Nephron progenitor cell (in vitro differentiated cells): ENCODE measurements at regions not wholly inside any gene's neighbourhood (a gene's known extent, or its start where the extent isn't known, plus 50 kb on each side); places are given as distances from the start of the nearest gene placed in this dataset.

Experiments used
- DNase-seq: peaks from one replicate; pipeline ENCODE4 v3.0.0; 2021
- H3K27ac Mint-ChIP-seq: 2 replicates; pipeline ENCODE4 v1.8.0; 2021; ENCODE audit warnings: mild to moderate bottlenecking, moderate library complexity, mixed read lengths
- H3K27me3 Mint-ChIP-seq: 2 replicates; pipeline ENCODE4 v1.8.0; 2021; ENCODE audit warnings: mild to moderate bottlenecking, low read depth, mixed read lengths; ENCODE audit not compliant: poor library complexity
- H3K36me3 Mint-ChIP-seq: 2 replicates; pipeline ENCODE4 v1.8.0; 2021; ENCODE audit warnings: low read depth, mixed read lengths
- H3K4me1 Mint-ChIP-seq: 2 replicates; pipeline ENCODE4 v1.8.0; 2021; ENCODE audit warnings: mixed read lengths
- H3K4me3 Mint-ChIP-seq: 2 replicates; pipeline ENCODE4 v1.8.0; 2021; ENCODE audit warnings: mild to moderate bottlenecking, moderate library complexity, mixed read lengths
- H3K9me3 Mint-ChIP-seq: 2 replicates; pipeline ENCODE4 v1.8.0; 2021; ENCODE audit warnings: mild to moderate bottlenecking, moderate library complexity, mixed read lengths
- TF ChIP-seq, protein P1 (sequence below): fragments of 200-600 bp; sonication (generic); IDR thresholded peaks from 2 replicates; pipeline ENCODE4 v1.5.0; 2021; ENCODE audit warnings: antibody characterized with exemption

DNA sequence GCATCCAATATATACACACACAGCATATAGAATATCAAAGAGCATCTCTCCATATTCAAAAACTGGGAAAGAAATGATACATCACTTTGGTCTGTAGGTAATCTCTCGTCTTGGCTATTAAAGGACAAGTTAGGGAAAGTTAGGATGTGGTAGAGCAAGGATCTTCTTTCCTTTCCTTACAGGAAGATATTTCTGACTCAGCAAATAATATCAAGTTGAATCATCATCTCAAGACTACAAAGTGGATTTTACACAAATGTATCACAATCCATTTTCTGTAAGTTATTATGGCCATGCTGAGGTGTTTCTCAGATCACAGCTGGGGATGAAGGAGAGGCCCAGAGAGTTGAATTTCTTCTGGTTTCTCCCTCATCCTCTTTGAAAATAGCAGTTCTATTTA is 651.7 kb upstream of the CCNG1 start:
- TF ChIP-seq, protein P1, sequence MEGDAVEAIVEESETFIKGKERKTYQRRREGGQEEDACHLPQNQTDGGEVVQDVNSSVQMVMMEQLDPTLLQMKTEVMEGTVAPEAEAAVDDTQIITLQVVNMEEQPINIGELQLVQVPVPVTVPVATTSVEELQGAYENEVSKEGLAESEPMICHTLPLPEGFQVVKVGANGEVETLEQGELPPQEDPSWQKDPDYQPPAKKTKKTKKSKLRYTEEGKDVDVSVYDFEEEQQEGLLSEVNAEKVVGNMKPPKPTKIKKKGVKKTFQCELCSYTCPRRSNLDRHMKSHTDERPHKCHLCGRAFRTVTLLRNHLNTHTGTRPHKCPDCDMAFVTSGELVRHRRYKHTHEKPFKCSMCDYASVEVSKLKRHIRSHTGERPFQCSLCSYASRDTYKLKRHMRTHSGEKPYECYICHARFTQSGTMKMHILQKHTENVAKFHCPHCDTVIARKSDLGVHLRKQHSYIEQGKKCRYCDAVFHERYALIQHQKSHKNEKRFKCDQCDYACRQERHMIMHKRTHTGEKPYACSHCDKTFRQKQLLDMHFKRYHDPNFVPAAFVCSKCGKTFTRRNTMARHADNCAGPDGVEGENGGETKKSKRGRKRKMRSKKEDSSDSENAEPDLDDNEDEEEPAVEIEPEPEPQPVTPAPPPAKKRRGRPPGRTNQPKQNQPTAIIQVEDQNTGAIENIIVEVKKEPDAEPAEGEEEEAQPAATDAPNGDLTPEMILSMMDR: no peak
- no peak for DNase-seq
- H3K4me1 Mint-ChIP-seq: peaks cover 21% of the 10 kb centered on the region
- H3K36me3 Mint-ChIP-seq: no peaks in the 10 kb centered on the region
- H3K27me3 Mint-ChIP-seq: no peaks in the 10 kb centered on the region
- no peak overlapping the region for H3K27ac Mint-ChIP-seq
- H3K4me3 Mint-ChIP-seq: no peak overlapping the region
- peaks cover 3% of the 10 kb centered on the region for H3K9me3 Mint-ChIP-seq

DNA sequence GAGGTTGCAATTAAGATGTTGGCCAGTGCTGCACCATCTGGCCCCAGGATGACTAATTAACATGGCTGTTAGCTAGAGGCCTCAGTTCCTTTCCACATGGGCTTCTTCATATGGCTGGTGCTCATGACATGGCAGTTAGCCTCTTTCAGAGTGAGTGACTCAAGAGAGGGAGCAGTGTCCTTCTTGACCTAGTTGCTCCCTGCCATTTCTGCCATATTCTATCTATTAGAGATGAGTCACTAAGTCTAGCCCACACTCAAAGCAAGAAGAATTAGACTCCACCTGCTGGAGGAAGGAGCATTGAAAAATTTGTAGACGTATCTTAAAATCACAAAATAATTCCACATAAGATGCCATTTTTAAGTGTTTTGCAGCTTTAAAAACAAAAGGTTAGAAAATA is 651.2 kb upstream of the CCNG1 start:
- peaks cover 7% of the 10 kb centered on the region for H3K9me3 Mint-ChIP-seq
- H3K27me3 Mint-ChIP-seq: no peaks in the 10 kb centered on the region
- H3K4me1 Mint-ChIP-seq: peaks cover 21% of the 10 kb centered on the region
- H3K4me3 Mint-ChIP-seq: no peak overlapping the region
- no peak overlapping the region for H3K27ac Mint-ChIP-seq
- H3K36me3 Mint-ChIP-seq: no peaks in the 10 kb centered on the region
- DNase-seq: no peak
- TF ChIP-seq, protein P1: no peak

DNA sequence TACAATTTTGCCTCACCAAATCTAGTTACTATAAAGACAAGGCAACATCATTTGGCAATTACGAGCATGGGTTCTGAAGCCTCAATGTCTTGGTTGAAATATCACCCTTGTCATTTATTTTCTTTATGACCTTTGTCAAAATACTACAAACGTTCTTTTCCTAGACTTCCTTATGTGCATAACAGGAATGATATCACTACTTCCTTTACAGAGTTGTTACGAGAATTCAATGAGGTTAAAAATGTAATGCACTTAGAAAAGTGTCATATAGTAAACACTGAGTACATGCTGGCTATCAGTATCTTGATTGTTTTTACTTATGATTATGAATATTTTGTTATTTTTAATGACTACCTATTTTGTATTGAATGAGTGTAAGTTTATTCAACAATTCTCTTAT is 640.9 kb upstream of the CCNG1 start:
- Mint-ChIP-seq H3K4me3 (no peak overlapping the region), H3K27me3 (peaks cover 3% of the 10 kb centered on the region)

DNA sequence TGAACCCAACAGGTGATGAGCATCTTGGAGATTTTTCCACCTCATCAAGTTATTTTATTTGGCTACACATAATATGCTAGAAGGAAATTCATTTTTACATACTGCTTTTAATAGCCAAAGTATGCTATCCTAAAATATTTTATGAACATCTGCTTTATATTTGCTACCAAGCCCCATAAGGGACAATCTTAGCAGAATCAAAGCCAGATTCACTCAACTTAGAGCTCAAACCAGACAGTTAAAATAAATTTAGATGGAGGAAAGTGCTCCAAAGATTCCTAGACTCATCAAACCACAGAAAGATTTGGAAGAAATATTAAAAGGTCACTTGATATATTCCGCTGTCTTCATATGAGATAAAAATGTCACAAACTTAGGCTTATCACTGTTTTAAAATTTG is 637.1 kb upstream of the CCNG1 start:
- H3K4me1 Mint-ChIP-seq: no peaks in the 10 kb centered on the region
- DNase-seq: no peak
- H3K36me3 Mint-ChIP-seq: no peaks in the 10 kb centered on the region
- TF ChIP-seq, protein P1: no peak
- no peak overlapping the region for H3K27ac Mint-ChIP-seq
- peaks cover 3% of the 10 kb centered on the region for H3K27me3 Mint-ChIP-seq
- H3K4me3 Mint-ChIP-seq: no peak overlapping the region
- peaks cover 4% of the 10 kb centered on the region for H3K9me3 Mint-ChIP-seq

More for the DNA sequence above, 640.9 kb upstream of the CCNG1 start:
- TF ChIP-seq, protein P1: no peak
- Mint-ChIP-seq H3K9me3 (peaks cover 8% of the 10 kb centered on the region), H3K36me3 (no peaks in the 10 kb centered on the region), H3K27ac (no peak overlapping the region), H3K4me1 (no peaks in the 10 kb centered on the region)
- no peak for DNase-seq

DNA sequence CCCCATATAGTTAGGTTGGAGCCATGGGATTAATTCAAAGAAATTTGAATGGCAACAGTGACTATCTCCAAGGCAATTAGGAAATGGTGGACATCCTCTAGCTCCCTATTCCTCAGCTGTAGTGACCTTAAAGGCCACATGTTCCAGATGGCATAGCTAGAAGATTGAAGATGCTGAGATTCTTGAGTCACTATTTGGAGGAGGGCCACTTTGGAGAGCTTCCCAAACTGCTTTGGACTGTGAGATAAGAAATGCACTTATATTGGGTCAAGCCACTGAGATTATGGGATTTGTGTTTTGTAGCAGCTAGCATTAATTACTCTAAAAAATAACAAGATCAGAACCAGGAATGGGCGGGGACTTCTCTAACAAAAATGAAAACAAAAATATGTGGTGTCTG is 636.2 kb upstream of the CCNG1 start:
- Mint-ChIP-seq H3K27ac (no peak overlapping the region), H3K4me3 (no peak overlapping the region), H3K27me3 (peaks cover 3% of the 10 kb centered on the region), H3K9me3 (peaks cover 4% of the 10 kb centered on the region), H3K4me1 (no peaks in the 10 kb centered on the region), H3K36me3 (no peaks in the 10 kb centered on the region)
- DNase-seq: no peak
- TF ChIP-seq, protein P1: no peak

DNA sequence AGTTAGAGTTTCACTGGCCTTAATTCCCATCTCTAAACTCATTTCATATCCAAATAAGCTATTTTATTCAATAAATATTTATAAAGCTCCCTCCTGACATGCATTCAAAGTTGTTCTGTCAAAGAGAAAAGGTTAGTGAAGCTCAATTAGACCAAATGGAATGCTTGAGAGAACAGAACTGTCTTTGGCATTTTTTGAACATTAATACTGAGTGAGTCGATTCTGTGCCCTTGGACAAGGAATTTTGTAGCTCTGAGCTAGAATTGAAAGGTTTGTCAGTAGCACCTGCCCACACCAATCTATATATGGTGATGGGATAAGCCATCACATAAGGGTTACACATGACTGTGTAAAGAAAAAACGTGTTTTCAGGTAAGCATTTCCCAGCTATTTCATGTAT is 631.2 kb upstream of the CCNG1 start:
- Mint-ChIP-seq H3K27ac (no peak overlapping the region), H3K36me3 (no peaks in the 10 kb centered on the region), H3K27me3 (no peaks in the 10 kb centered on the region), H3K9me3 (no peaks in the 10 kb centered on the region), H3K4me1 (no peaks in the 10 kb centered on the region), H3K4me3 (no peak overlapping the region)
- TF ChIP-seq, protein P1: no peak
- no peak for DNase-seq
